Vagina (tissue), 2 donors: ENCODE measurements at regions not wholly inside any gene's neighbourhood (a gene's known extent, or its start where the extent isn't known, plus 50 kb on each side); places are given as distances from the start of the nearest gene placed in this dataset.

Experiments used
- DNase-seq, 2 donors: peaks; one replicate each; pipeline ENCODE4 v3.0.0-alpha.2; 2017; ENCODE audit errors: extremely low spot score in 2 of 2
- H3K27ac ChIP-seq: fragments of 200-600 bp; sonication (generic); one replicate; pipeline ENCODE4 v1.5.1; 2019
- H3K27me3 ChIP-seq: fragments of 200-600 bp; sonication (generic); one replicate; pipeline ENCODE4 v1.5.1; 2019
- H3K36me3 ChIP-seq, 2 donors: fragments of 200-600 bp; sonication (generic); one replicate each; pipeline ENCODE4 v1.5.1; 2017 to 2019
- H3K4me1 ChIP-seq: fragments of 200-600 bp; sonication (generic); one replicate; pipeline ENCODE4 v1.5.1; 2019
- H3K4me3 ChIP-seq, 2 donors: fragments of 200-600 bp; sonication (generic); 1 replicate in 1 of 2; 2 replicates in 1 of 2; pipeline ENCODE4 v1.5.1; 2016 to 2019
- H3K9me3 ChIP-seq: fragments of 200-600 bp; sonication (generic); one replicate; pipeline ENCODE4 v1.5.1; 2019
- POLR2A ChIP-seq, 2 donors: fragments of 450-650 bp; IDR thresholded peaks; one replicate each; pipeline ENCODE4 v1.6.1; 2017; ENCODE audit warnings: antibody characterized with exemption in 2 of 2, mild to moderate bottlenecking in 2 of 2, moderate library complexity in 2 of 2
- POLR2AphosphoS5 ChIP-seq, 2 donors: sonication (generic); formaldehyde crosslinking; IDR thresholded peaks; one replicate each; pipeline ENCODE4 v1.9.0; 2017; ENCODE audit warnings: antibody characterized with exemption in 2 of 2, mild to moderate bottlenecking in 2 of 2, low read depth in 1 of 2; ENCODE audit not compliant: insufficient read depth in 1 of 2
- intact Hi-C: fragments of 100-400 bp; cut with DNase I; formaldehyde crosslinking; loops from one replicate; pipeline ENCODE4 v1.15.1; 2023
- TF ChIP-seq, protein P1 (sequence below), 3 experiments: fragments of 450-650 bp in 2 of 3; fragments of 200-600 bp in 1 of 3; sonication (generic) in 1 of 3; IDR thresholded peaks; one replicate each; pipeline ENCODE4 v1.5.1; 2017 to 2019; ENCODE audit warnings: antibody characterized with exemption in 3 of 3, mild to moderate bottlenecking in 2 of 3, moderate library complexity in 2 of 3

GRCh38 chr20:21569586-21569985, 55.7 kb upstream of the NKX2-2 start:
- no peaks in the 10 kb centered on the region for H3K4me1 ChIP-seq
- no peak for DNase-seq
- H3K36me3 ChIP-seq: no peaks in the 10 kb centered on the region
- no peak overlapping the region for H3K27ac ChIP-seq
- H3K4me3 ChIP-seq: no peak overlapping the region
- intact Hi-C loops: no loop called here
- TF ChIP-seq POLR2AphosphoS5 (IDR thresholded peaks at IDR 0.05; ENCODE audit: insufficient read depth in 1 of 2, low read depth in 1 of 2) (no peak), POLR2A (IDR thresholded peaks at IDR 0.05) (no peak)
- TF ChIP-seq, protein P1, sequence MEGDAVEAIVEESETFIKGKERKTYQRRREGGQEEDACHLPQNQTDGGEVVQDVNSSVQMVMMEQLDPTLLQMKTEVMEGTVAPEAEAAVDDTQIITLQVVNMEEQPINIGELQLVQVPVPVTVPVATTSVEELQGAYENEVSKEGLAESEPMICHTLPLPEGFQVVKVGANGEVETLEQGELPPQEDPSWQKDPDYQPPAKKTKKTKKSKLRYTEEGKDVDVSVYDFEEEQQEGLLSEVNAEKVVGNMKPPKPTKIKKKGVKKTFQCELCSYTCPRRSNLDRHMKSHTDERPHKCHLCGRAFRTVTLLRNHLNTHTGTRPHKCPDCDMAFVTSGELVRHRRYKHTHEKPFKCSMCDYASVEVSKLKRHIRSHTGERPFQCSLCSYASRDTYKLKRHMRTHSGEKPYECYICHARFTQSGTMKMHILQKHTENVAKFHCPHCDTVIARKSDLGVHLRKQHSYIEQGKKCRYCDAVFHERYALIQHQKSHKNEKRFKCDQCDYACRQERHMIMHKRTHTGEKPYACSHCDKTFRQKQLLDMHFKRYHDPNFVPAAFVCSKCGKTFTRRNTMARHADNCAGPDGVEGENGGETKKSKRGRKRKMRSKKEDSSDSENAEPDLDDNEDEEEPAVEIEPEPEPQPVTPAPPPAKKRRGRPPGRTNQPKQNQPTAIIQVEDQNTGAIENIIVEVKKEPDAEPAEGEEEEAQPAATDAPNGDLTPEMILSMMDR (IDR thresholded peaks at IDR 0.05): no peak
- H3K27me3 ChIP-seq: no peaks in the 10 kb centered on the region
- no peaks in the 10 kb centered on the region for H3K9me3 ChIP-seq

DNA sequence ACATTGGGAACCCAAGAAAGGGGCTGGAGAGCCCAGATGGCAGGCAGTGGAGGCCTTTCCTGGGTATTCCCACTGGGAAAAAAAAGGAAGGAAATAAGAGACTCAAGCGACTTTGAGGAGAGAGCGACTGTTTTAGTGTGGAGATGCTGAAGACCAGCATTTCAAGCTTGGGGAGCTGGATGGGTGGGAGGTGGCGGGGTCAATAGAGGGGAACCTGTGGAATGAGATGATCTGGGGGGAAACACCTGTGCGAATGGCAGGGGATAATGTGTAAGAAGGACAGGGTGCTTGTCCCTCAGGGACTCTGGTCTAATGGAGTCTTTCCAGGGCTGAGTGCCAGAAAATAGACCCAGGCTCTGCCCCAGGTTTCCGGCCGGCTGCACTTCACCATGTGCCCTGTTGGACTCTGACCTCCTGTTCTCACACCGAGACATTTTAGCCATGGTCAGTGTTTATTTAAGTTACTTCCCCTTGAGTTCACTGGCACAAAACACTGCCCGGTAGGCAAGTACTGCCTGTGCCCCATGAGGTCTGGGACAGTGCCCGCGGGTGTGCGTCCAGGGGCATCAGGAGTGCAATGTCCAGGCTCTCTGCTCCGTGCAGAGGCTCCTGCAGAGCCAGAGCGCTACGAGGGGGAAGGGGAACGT, 50.4 kb upstream of the NKX2-2 start:
- TF ChIP-seq, protein P1 (IDR thresholded peaks at IDR 0.05): no peak
- TF ChIP-seq POLR2AphosphoS5 (IDR thresholded peaks at IDR 0.05; ENCODE audit: insufficient read depth in 1 of 2, low read depth in 1 of 2) (no peak), POLR2A (IDR thresholded peaks at IDR 0.05) (no peak)
- Histone ChIP-seq H3K4me1 (no peaks in the 10 kb centered on the region), H3K9me3 (no peaks in the 10 kb centered on the region), H3K27me3 (no peaks in the 10 kb centered on the region), H3K27ac (no peak overlapping the region), H3K4me3 (no peak overlapping the region), H3K36me3 (no peaks in the 10 kb centered on the region)
- intact Hi-C loops: no loop called here
- no peak for DNase-seq
